ENCODE measurements at regions not wholly inside any gene's neighbourhood (a gene's known extent, or its start where the extent isn't known, plus 50 kb on each side); places are given as distances from the start of the nearest gene placed in this dataset.

- TF ChIP-seq CTCF (IDR thresholded peaks at IDR 0.05; ENCODE audit: low read depth, low read length) = no peak
- DNase-seq (ENCODE audit: extremely low read depth, low read depth) = no peak
Measured at GRCh38 chr1:37299216-37299615, 175.2 kb upstream of the ZC3H12A start.

GRCh38 chr1:37303884-37304574 lies 170.4 kb upstream of the ZC3H12A start:
- TF ChIP-seq CTCF (IDR thresholded peaks at IDR 0.05; ENCODE audit: low read depth, low read length) = no peak
- no peak for DNase-seq (ENCODE audit: extremely low read depth, low read depth)

- TF ChIP-seq CTCF (IDR thresholded peaks at IDR 0.05; ENCODE audit: low read depth, low read length) = no peak
- no peak for DNase-seq (ENCODE audit: extremely low read depth, low read depth)
Measured at GRCh38 chr1:37305108-37305507, 169.3 kb upstream of the ZC3H12A start.

- no peak for TF ChIP-seq CTCF (IDR thresholded peaks at IDR 0.05; ENCODE audit: low read depth, low read length)
- no peak for DNase-seq (ENCODE audit: extremely low read depth, low read depth)
Measured at GRCh38 chr1:37305841-37306240, 168.5 kb upstream of the ZC3H12A start.

GRCh38 chr1:37306461-37306860 lies 167.9 kb upstream of the ZC3H12A start:
- DNase-seq (ENCODE audit: extremely low read depth, low read depth) = no peak
- no peak for TF ChIP-seq CTCF (IDR thresholded peaks at IDR 0.05; ENCODE audit: low read depth, low read length)

- no peak for DNase-seq (ENCODE audit: extremely low read depth, low read depth)
- no peak for TF ChIP-seq CTCF (IDR thresholded peaks at IDR 0.05; ENCODE audit: low read depth, low read length)
Measured at GRCh38 chr1:37306871-37307270, 167.5 kb upstream of the ZC3H12A start.

- no peak for TF ChIP-seq CTCF (IDR thresholded peaks at IDR 0.05; ENCODE audit: low read depth, low read length)
- DNase-seq (ENCODE audit: extremely low read depth, low read depth) = no peak
Measured at GRCh38 chr1:37308031-37308960, 166.1 kb upstream of the ZC3H12A start.
